Keratinocyte (primary cell): ENCODE measurements at regions not wholly inside any gene's neighbourhood (a gene's known extent, or its start where the extent isn't known, plus 50 kb on each side); places are given as distances from the start of the nearest gene placed in this dataset.

Experiments
- DNase-seq: peaks from one replicate; pipeline ENCODE4 v3.0.0-alpha.2; 2011; ENCODE audit warnings: low read depth, missing footprints, low spot score
- FAIRE-seq: peaks from 2 replicates; lab custom pipeline; 2011; peaks lifted over from hg19 to GRCh38; lab: Jason Lieb, UNC
- H2AFZ ChIP-seq: 2 replicates; pipeline ENCODE4 v1.6.0; 2012; ENCODE audit warnings: low read length, control low read depth, inconsistent platforms; ENCODE audit not compliant: control insufficient read depth
- H3K27ac ChIP-seq: 2 replicates; pipeline ENCODE4 v1.5.1; 2011; ENCODE audit warnings: low read length; ENCODE audit not compliant: control insufficient read depth, insufficient read depth
- H3K27me3 ChIP-seq: 3 replicates; pipeline ENCODE4 v1.6.0; 2011; ENCODE audit warnings: low read length; ENCODE audit not compliant: control insufficient read depth, insufficient read depth; ENCODE audit errors: extremely low read depth
- H3K36me3 ChIP-seq, 2 experiments: 2 replicates in 1 of 2; 3 replicates in 1 of 2; pipeline ENCODE4 v1.5.1; 2011; ENCODE audit warnings: low read length in 2 of 2, mild to moderate bottlenecking in 1 of 2; ENCODE audit not compliant: control insufficient read depth in 2 of 2, insufficient read depth in 2 of 2; ENCODE audit errors: extremely low read depth in 1 of 2
- H3K4me1 ChIP-seq: 3 replicates; pipeline ENCODE4 v1.5.1; 2011; ENCODE audit warnings: low read length; ENCODE audit not compliant: control insufficient read depth, insufficient read depth; ENCODE audit errors: extremely low read depth
- H3K4me2 ChIP-seq: 3 replicates; pipeline ENCODE4 v1.6.0; 2011; ENCODE audit warnings: low read depth, low read length; ENCODE audit not compliant: control insufficient read depth, insufficient read depth; ENCODE audit errors: extremely low read depth
- H3K4me3 ChIP-seq, 3 experiments: fragments of 200-600 bp in 1 of 3; sonication (generic) in 1 of 3; 2 replicates in 2 of 3; 3 replicates in 1 of 3; pipeline ENCODE4 v1.5.1; 2011 to 2016; ENCODE audit warnings: low read length in 3 of 3, mild to moderate bottlenecking in 3 of 3, control low read depth in 2 of 3, inconsistent platforms in 1 of 3, low read depth in 1 of 3, mixed read lengths in 1 of 3, mixed run types in 1 of 3, moderate library complexity in 1 of 3; ENCODE audit not compliant: control insufficient read depth in 2 of 3, insufficient read depth in 2 of 3; ENCODE audit errors: extremely low read depth in 1 of 3
- H3K79me2 ChIP-seq: 2 replicates; pipeline ENCODE4 v1.6.0; 2012; ENCODE audit warnings: low read length; ENCODE audit not compliant: control insufficient read depth, insufficient read depth
- H3K9ac ChIP-seq: 3 replicates; pipeline ENCODE4 v1.6.0; 2011; ENCODE audit warnings: low read length; ENCODE audit not compliant: control insufficient read depth, insufficient read depth; ENCODE audit errors: extremely low read depth
- H3K9me1 ChIP-seq: 3 replicates; pipeline ENCODE4 v1.6.0; 2011; ENCODE audit warnings: low read length; ENCODE audit not compliant: control insufficient read depth, insufficient read depth; ENCODE audit errors: extremely low read depth
- H3K9me3 ChIP-seq: 2 replicates; pipeline ENCODE4 v1.5.1; 2012; ENCODE audit warnings: low read depth, low read length; ENCODE audit not compliant: control insufficient read depth
- H4K20me1 ChIP-seq: 3 replicates; pipeline ENCODE4 v1.6.0; 2011; ENCODE audit warnings: low read length; ENCODE audit not compliant: control insufficient read depth, insufficient read depth; ENCODE audit errors: extremely low read depth
- EZH2 ChIP-seq: IDR thresholded peaks from one replicate; pipeline ENCODE4 v1.6.1; 2012; ENCODE audit warnings: inconsistent platforms, mild to moderate bottlenecking, low read length, moderate library complexity
- dilution Hi-C: fragments of 300-500 bp; cut with MboI; formaldehyde crosslinking; loops from one replicate; pipeline ENCODE4 v1.7.0; 2020; ENCODE audit warnings: low sequenced_read_pairs; ENCODE audit not compliant: extremely low pct_ligation_motif_present
- TF ChIP-seq, protein P1 (sequence below), 3 experiments: IDR thresholded peaks in 1 of 3; conservative IDR thresholded peaks in 1 of 3; optimal IDR thresholded peaks in 1 of 3; 2 replicates in 2 of 3; 3 replicates in 1 of 3; pipeline versions ENCODE3 to v1.5.1; 2011; ENCODE audit warnings: low read length in 3 of 3, mild to moderate bottlenecking in 3 of 3, moderate library complexity in 2 of 3, control low read depth in 1 of 3, inconsistent platforms in 1 of 3; ENCODE audit not compliant: insufficient read depth in 2 of 3; ENCODE audit errors: extremely low read depth in 1 of 3

- no peaks in the 10 kb centered on the region for H3K36me3 ChIP-seq
- H3K4me2 ChIP-seq = no peak overlapping the region
- TF ChIP-seq EZH2 = no peak
- TF ChIP-seq, protein P1, sequence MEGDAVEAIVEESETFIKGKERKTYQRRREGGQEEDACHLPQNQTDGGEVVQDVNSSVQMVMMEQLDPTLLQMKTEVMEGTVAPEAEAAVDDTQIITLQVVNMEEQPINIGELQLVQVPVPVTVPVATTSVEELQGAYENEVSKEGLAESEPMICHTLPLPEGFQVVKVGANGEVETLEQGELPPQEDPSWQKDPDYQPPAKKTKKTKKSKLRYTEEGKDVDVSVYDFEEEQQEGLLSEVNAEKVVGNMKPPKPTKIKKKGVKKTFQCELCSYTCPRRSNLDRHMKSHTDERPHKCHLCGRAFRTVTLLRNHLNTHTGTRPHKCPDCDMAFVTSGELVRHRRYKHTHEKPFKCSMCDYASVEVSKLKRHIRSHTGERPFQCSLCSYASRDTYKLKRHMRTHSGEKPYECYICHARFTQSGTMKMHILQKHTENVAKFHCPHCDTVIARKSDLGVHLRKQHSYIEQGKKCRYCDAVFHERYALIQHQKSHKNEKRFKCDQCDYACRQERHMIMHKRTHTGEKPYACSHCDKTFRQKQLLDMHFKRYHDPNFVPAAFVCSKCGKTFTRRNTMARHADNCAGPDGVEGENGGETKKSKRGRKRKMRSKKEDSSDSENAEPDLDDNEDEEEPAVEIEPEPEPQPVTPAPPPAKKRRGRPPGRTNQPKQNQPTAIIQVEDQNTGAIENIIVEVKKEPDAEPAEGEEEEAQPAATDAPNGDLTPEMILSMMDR (optimal IDR thresholded peaks at IDR 0.05 in 1 of 3, IDR thresholded peaks at IDR 0.05 in 1 of 3, conservative IDR thresholded peaks at IDR 0.05 in 1 of 3; ENCODE audit: extremely low read depth in 1 of 3, insufficient read depth in 2 of 3, low read length in 3 of 3) = no peak
- H3K9me1 ChIP-seq = no peaks in the 10 kb centered on the region
- no peaks in the 10 kb centered on the region for H3K79me2 ChIP-seq
- DNase-seq = no peak
- no peak for FAIRE-seq
- H3K27me3 ChIP-seq = no peaks in the 10 kb centered on the region
- dilution Hi-C loops = no loop called here
- no peaks in the 10 kb centered on the region for H3K9me3 ChIP-seq
- no peaks in the 10 kb centered on the region for H3K4me1 ChIP-seq
- no peak overlapping the region for H3K4me3 ChIP-seq
- H3K27ac ChIP-seq = no peak overlapping the region
- no peak overlapping the region for H3K9ac ChIP-seq
- no peaks in the 10 kb centered on the region for H4K20me1 ChIP-seq
- no peak overlapping the region for H2AFZ ChIP-seq
These were observed 196.8 kb upstream of the HDDC2 start for GRCh38 chr6:125498606-125499005.

DNA sequence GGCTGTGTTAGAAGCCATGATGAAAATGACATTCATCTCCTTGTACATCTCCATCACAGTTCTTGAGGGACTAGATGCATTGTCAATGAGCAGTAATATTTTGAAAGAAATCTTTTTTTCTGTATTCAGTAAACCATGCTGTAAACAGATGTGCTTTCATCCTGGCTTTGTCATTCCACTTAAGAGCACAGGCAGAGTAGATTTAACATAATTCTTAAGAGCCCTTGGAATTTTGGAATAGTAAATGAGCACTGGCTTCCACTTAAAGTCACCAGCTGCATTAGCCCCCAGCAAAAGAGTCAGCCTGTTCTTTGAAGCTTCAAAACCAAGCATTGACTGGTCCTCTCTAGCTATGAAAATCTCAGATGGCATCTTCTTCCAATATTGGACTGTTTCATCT is 197.8 kb upstream of the HDDC2 start:
- no peak overlapping the region for H2AFZ ChIP-seq
- no peak for FAIRE-seq
- H3K9ac ChIP-seq = no peak overlapping the region
- no peaks in the 10 kb centered on the region for H3K4me1 ChIP-seq
- no peaks in the 10 kb centered on the region for H3K9me3 ChIP-seq
- H3K27ac ChIP-seq = no peak overlapping the region
- H3K79me2 ChIP-seq = no peaks in the 10 kb centered on the region
- DNase-seq = no peak
- no peaks in the 10 kb centered on the region for H3K36me3 ChIP-seq
- H3K4me3 ChIP-seq = no peak overlapping the region
- no peaks in the 10 kb centered on the region for H3K27me3 ChIP-seq
- H3K4me2 ChIP-seq = no peak overlapping the region
- H3K9me1 ChIP-seq = no peaks in the 10 kb centered on the region
- dilution Hi-C loops = no loop called here
- no peaks in the 10 kb centered on the region for H4K20me1 ChIP-seq
- no peak for TF ChIP-seq EZH2
- TF ChIP-seq, protein P1 (optimal IDR thresholded peaks at IDR 0.05 in 1 of 3, IDR thresholded peaks at IDR 0.05 in 1 of 3, conservative IDR thresholded peaks at IDR 0.05 in 1 of 3; ENCODE audit: extremely low read depth in 1 of 3, insufficient read depth in 2 of 3, low read length in 3 of 3) = no peak
